Smooth muscle cell (in vitro differentiated cells): ENCODE measurements at regions not wholly inside any gene's neighbourhood (a gene's known extent, or its start where the extent isn't known, plus 50 kb on each side); places are given as distances from the start of the nearest gene placed in this dataset.
"Not testable (repeated sequence)": the region's sequence is repeated elsewhere in the genome, so short reads cannot be mapped to it uniquely, and the experiment has no call there.

Source experiments
- DNase-seq: peaks from one replicate; lab custom pipeline; 2025; ENCODE audit not compliant: unreplicated experiment; lab: John Stamatoyannopoulos, UW
- H2AFZ ChIP-seq: fragments of 200-600 bp; sonication (generic); 2 replicates; pipeline ENCODE4 v1.6.0; 2016; ENCODE audit warnings: antibody characterized with exemption, low read depth, mild to moderate bottlenecking
- H3F3A ChIP-seq: fragments of 200-600 bp; sonication (generic); 2 replicates; pipeline ENCODE4 v1.6.0; 2017; ENCODE audit warnings: antibody characterized with exemption, low read depth
- H3K27ac ChIP-seq: fragments of 200-600 bp; sonication (generic); 2 replicates; pipeline ENCODE4 v1.5.1; 2016; ENCODE audit warnings: low read depth, mild to moderate bottlenecking
- H3K27me3 ChIP-seq: fragments of 200-600 bp; sonication (generic); 2 replicates; pipeline ENCODE4 v1.6.1; 2016; ENCODE audit warnings: low read depth, mild to moderate bottlenecking
- H3K36me3 ChIP-seq: fragments of 200-600 bp; sonication (generic); 2 replicates; pipeline ENCODE4 v1.5.1; 2016; ENCODE audit warnings: low read depth
- H3K4me1 ChIP-seq: fragments of 200-600 bp; sonication (generic); 2 replicates; pipeline ENCODE4 v1.5.1; 2016; ENCODE audit warnings: low read depth
- H3K4me2 ChIP-seq: fragments of 200-600 bp; sonication (generic); 2 replicates; pipeline ENCODE4 v1.6.0; 2016; ENCODE audit warnings: mild to moderate bottlenecking
- H3K4me3 ChIP-seq: fragments of 200-600 bp; sonication (generic); 2 replicates; pipeline ENCODE4 v1.5.1; 2016; ENCODE audit warnings: mild to moderate bottlenecking
- H3K79me2 ChIP-seq: fragments of 200-600 bp; sonication (generic); 2 replicates; pipeline ENCODE4 v1.6.0; 2016; ENCODE audit warnings: low read depth, mild to moderate bottlenecking
- H3K9ac ChIP-seq: fragments of 200-600 bp; sonication (generic); 2 replicates; pipeline ENCODE4 v1.6.0; 2016; ENCODE audit warnings: low read depth
- H3K9me3 ChIP-seq: fragments of 200-600 bp; sonication (generic); replicated peaks from 2 replicates; pipeline ENCODE4 v1.5.1; 2016; ENCODE audit warnings: low read depth
- H4K20me1 ChIP-seq: fragments of 200-600 bp; sonication (generic); 2 replicates; pipeline ENCODE4 v1.6.0; 2016; ENCODE audit warnings: low read depth
- CTCF ChIP-seq: fragments of 200-600 bp; sonication (generic); IDR thresholded peaks from 2 replicates; pipeline ENCODE4 v1.5.1; 2017; ENCODE audit warnings: borderline replicate concordance, mild to moderate bottlenecking, antibody characterized with exemption; ENCODE audit not compliant: insufficient read depth, poor library complexity, severe bottlenecking
- WGBS: methylation state at CpG from one replicate; pipeline ENCODE4 v1.1.7; 2016; ENCODE audit warnings: low lambda C conversion rate; 5-methylcytosine and 5-hydroxymethylcytosine counted together

- WGBS, result 72% methylated on average over 3 of the region's 3 CpGs
- no peak for DNase-seq
- Histone ChIP-seq H3K4me1 (no peaks in the 10 kb centered on the region), H3K36me3 (no peaks in the 10 kb centered on the region), H3F3A (no peaks in the 10 kb centered on the region), H3K79me2 (no peaks in the 10 kb centered on the region), H3K9ac (no peak overlapping the region), H3K4me3 (no peak overlapping the region), H3K27me3 (no peaks in the 10 kb centered on the region), H3K27ac (no peak overlapping the region), H3K9me3 (no peaks in the 10 kb centered on the region), H2AFZ (no peak overlapping the region), H4K20me1 (no peaks in the 10 kb centered on the region), H3K4me2 (no peak overlapping the region)
- TF ChIP-seq CTCF, result no peak
These were observed 1752.4 kb upstream of the CELF4 start for GRCh38 chr18:39318008-39318407.

- Histone ChIP-seq H2AFZ (no peak overlapping the region), H3K27me3 (no peaks in the 10 kb centered on the region), H3K9me3 (no peaks in the 10 kb centered on the region), H3K27ac (no peak overlapping the region), H3K4me3 (no peak overlapping the region), H3K36me3 (no peaks in the 10 kb centered on the region), H3K4me2 (no peak overlapping the region), H4K20me1 (no peaks in the 10 kb centered on the region), H3K9ac (no peak overlapping the region), H3F3A (no peaks in the 10 kb centered on the region), H3K79me2 (no peaks in the 10 kb centered on the region), H3K4me1 (no peaks in the 10 kb centered on the region)
- 84% methylated on average over 2 of the region's 2 CpGs for WGBS
- no peak for TF ChIP-seq CTCF
- no peak for DNase-seq
These were observed 1749.0 kb upstream of the CELF4 start for GRCh38 chr18:39314595-39314994.

DNA sequence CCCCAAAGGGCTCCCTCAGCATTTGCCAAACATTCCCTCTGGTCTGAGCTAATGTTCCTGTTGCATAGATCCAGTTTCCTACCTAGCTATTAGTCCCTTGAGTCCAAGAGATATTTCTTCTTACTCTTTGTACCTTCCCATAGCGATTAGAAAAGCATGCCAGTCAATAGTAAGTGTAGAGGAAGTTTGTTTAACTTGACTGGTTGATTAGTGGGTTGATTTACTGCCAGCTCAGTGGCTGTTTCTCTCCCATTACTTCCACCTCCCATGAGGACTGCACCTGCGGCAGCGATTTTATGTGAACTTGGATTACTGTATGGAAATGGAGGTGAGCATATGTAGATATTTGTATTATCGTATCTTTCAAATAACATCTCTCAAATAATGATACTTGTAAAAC, 1748.4 kb upstream of the CELF4 start:
- no peaks in the 10 kb centered on the region for H3K27me3 ChIP-seq
- no peak overlapping the region for H2AFZ ChIP-seq
- H4K20me1 ChIP-seq, result no peaks in the 10 kb centered on the region
- H3K4me2 ChIP-seq, result no peak overlapping the region
- 90% methylated on average over 4 of the region's 4 CpGs for WGBS
- H3K4me1 ChIP-seq, result no peaks in the 10 kb centered on the region
- no peaks in the 10 kb centered on the region for H3K79me2 ChIP-seq
- no peak for DNase-seq
- H3K9ac ChIP-seq, result no peak overlapping the region
- TF ChIP-seq CTCF, result no peak
- no peaks in the 10 kb centered on the region for H3K36me3 ChIP-seq
- no peak overlapping the region for H3K27ac ChIP-seq
- H3K4me3 ChIP-seq, result no peak overlapping the region
- no peaks in the 10 kb centered on the region for H3F3A ChIP-seq
- no peaks in the 10 kb centered on the region for H3K9me3 ChIP-seq

- no peak for DNase-seq
- Histone ChIP-seq H3K27ac (no peak overlapping the region), H3K79me2 (no peaks in the 10 kb centered on the region), H3K4me2 (no peak overlapping the region), H2AFZ (no peak overlapping the region), H3K27me3 (no peaks in the 10 kb centered on the region), H3K4me3 (no peak overlapping the region), H3K36me3 (no peaks in the 10 kb centered on the region), H3F3A (no peaks in the 10 kb centered on the region), H3K4me1 (no peaks in the 10 kb centered on the region), H4K20me1 (no peaks in the 10 kb centered on the region), H3K9ac (no peak overlapping the region), H3K9me3 (no peaks in the 10 kb centered on the region)
- no peak for TF ChIP-seq CTCF
- WGBS, result 95% methylated on average over 7 of the region's 7 CpGs
These were observed 1745.6 kb upstream of the CELF4 start for GRCh38 chr18:39311111-39311712.

DNA sequence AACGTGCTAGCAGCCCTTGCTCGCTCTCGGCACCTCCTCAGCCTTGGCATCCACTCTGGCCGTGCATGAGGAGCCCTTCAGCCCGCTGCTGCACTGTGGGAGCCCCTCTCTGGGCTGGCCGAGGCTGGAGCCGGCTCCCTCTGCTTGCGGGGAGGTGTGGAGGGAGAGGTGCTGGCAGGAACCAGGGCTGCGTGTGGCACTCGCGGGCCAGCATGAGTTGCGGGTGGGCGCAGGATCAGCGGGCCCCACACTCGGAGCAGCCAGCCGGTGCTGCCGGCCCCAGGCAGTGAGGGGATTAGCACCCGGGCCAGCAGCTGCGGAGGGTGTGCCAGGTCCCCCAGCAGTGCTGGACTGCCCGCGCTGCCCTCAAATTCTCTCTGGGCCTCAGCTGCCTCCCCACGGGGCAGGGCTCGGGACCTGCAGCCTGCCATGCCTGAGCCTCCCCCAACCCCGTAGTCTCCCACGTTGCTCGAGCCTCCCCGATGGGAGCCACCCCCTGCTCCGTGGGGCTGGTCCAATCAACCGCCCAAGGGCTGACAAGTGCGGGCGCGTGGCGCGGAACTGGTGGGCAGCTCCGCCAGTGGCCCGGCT, 1743.4 kb upstream of the CELF4 start:
- H3K27me3 ChIP-seq, H2AFZ ChIP-seq, DNase-seq, H3F3A ChIP-seq, H3K27ac ChIP-seq, H3K4me1 ChIP-seq, H3K4me2 ChIP-seq, H3K79me2 ChIP-seq, H3K9ac ChIP-seq, H3K4me3 ChIP-seq, H3K36me3 ChIP-seq, H3K9me3 ChIP-seq, H4K20me1 ChIP-seq: not testable (repeated sequence)
- WGBS, result 97% methylated on average over 32 of the region's 36 CpGs
